HCT116 (cell line): ENCODE measurements at regions not wholly inside any gene's neighbourhood (a gene's known extent, or its start where the extent isn't known, plus 50 kb on each side); places are given as distances from the start of the nearest gene placed in this dataset.

Source experiments
- ATAC-seq: fragments of 200-7000 bp; cut with Tn5 transposase; 2 replicates; pipeline ENCODE4 v1.9.1; 2020; ENCODE audit warnings: mild to moderate bottlenecking, moderate library complexity
- BruUV-seq: library from RNA; stranded (reverse); fragments of 400-500 nt; replicated peaks from 2 replicates; lab custom pipeline; 2021; lab: Mats Ljungman, UMichigan
- CTCF ChIA-PET: fragments of 300-600 bp; sonication (Branson Sonifier 250); formaldehyde crosslinking; loops from one replicate; lab custom pipeline; 2021; ENCODE audit warnings: antibody characterized with exemption; lab: Charles Lee
- POLR2A ChIA-PET: fragments of 300-600, 350-600 bp; sonication (Branson Sonifier 250); formaldehyde crosslinking; loops from one replicate; lab custom pipeline; 2021; ENCODE audit warnings: antibody characterized with exemption; lab: Charles Lee
- RAD21 ChIA-PET, 2 experiments: fragments of 300-600 bp; sonication (Branson Sonifier 250); formaldehyde crosslinking; loops; one replicate each; lab custom pipeline; 2023; ENCODE audit warnings: low total read pairs in 2 of 2; ENCODE audit not compliant: uncharacterized antibody in 2 of 2, unreplicated experiment in 2 of 2, low non-redundant PET in 1 of 2; lab: Charles Lee
- DNase-seq: peaks from one replicate; pipeline ENCODE4 v3.0.0-alpha.2; 2010; ENCODE audit warnings: low read depth, low spot score
- H2AFZ ChIP-seq: fragments of 200-600 bp; shearing (Covaris generic), sonication (generic); 2 replicates; pipeline ENCODE4 v1.6.1; 2017; ENCODE audit warnings: low read depth, mixed run types, mixed read lengths, antibody characterized with exemption, low read length; ENCODE audit not compliant: poor library complexity, severe bottlenecking
- H3K27ac ChIP-seq: 2 replicates; pipeline ENCODE4 v1.5.1; 2012; ENCODE audit warnings: low read depth, low read length
- H3K27me3 ChIP-seq: fragments of 200-600 bp; sonication (generic); 2 replicates; pipeline ENCODE4 v1.6.1; 2016; ENCODE audit warnings: mixed run types, low read length, mixed read lengths; ENCODE audit not compliant: insufficient read depth
- H3K36me3 ChIP-seq, 2 experiments: fragments of 200-500 bp in 1 of 2; fragments of 200-600 bp in 1 of 2; sonication (Bioruptor generic) in 1 of 2; sonication (generic) in 1 of 2; 2 replicates each; pipeline versions ENCODE4 v1.5.1 to v1.6.1; 2014 to 2016; ENCODE audit warnings: low read length in 2 of 2, inconsistent platforms in 1 of 2, mixed read lengths in 1 of 2, mixed run types in 1 of 2; ENCODE audit not compliant: insufficient read depth in 2 of 2, control insufficient read depth in 1 of 2
- H3K4me1 ChIP-seq, 2 experiments: fragments of 200-600 bp in 1 of 2; sonication (generic) in 1 of 2; 2 replicates each; pipeline versions ENCODE4 v1.5.1 to v1.6.1; 2012 to 2017; ENCODE audit warnings: low read length in 2 of 2, inconsistent platforms in 1 of 2, mild to moderate bottlenecking in 1 of 2, mixed read lengths in 1 of 2, mixed run types in 1 of 2, moderate library complexity in 1 of 2; ENCODE audit not compliant: insufficient read depth in 2 of 2, control insufficient read depth in 1 of 2
- H3K4me2 ChIP-seq: fragments of 200-600 bp; sonication (generic); 2 replicates; pipeline ENCODE4 v1.6.1; 2017; ENCODE audit warnings: mixed run types, low read length, mixed read lengths
- H3K4me3 ChIP-seq, 2 experiments: fragments of 200-600 bp in 1 of 2; sonication (generic) in 1 of 2; replicated peaks in 1 of 2; 2 replicates each; pipeline ENCODE4 v1.5.1; 2011 to 2016; ENCODE audit warnings: low read length in 2 of 2, control low read depth in 1 of 2, low read depth in 1 of 2, mild to moderate bottlenecking in 1 of 2, mixed read lengths in 1 of 2, mixed run types in 1 of 2
- H3K79me2 ChIP-seq: fragments of 200-600 bp; sonication (generic); 2 replicates; pipeline ENCODE4 v1.6.1; 2017; ENCODE audit warnings: mild to moderate bottlenecking, mixed run types, low read length, moderate library complexity, mixed read lengths; ENCODE audit not compliant: insufficient read depth
- H3K9ac ChIP-seq: fragments of 200-600 bp; sonication (generic); 2 replicates; pipeline ENCODE4 v1.6.1; 2016; ENCODE audit warnings: low read length, mixed read lengths
- H3K9me2 ChIP-seq: fragments of 200-600 bp; sonication (generic), shearing (Covaris generic); 2 replicates; pipeline ENCODE4 v1.6.1; 2017; ENCODE audit warnings: mixed run types, mild to moderate bottlenecking, moderate library complexity; ENCODE audit not compliant: insufficient read depth
- H3K9me3 ChIP-seq, 2 experiments: fragments of 200-500 bp in 1 of 2; fragments of 200-600 bp in 1 of 2; sonication (Bioruptor generic) in 1 of 2; sonication (generic) in 1 of 2; 2 replicates each; pipeline ENCODE4 v1.6.1; 2014 to 2017; ENCODE audit warnings: low read length in 2 of 2, mixed read lengths in 2 of 2, inconsistent platforms in 1 of 2, low read depth in 1 of 2, mild to moderate bottlenecking in 1 of 2, mixed run types in 1 of 2, moderate library complexity in 1 of 2; ENCODE audit not compliant: control insufficient read depth in 1 of 2, insufficient read depth in 1 of 2
- H4K20me1 ChIP-seq: fragments of 200-600 bp; sonication (generic), shearing (Covaris generic); 2 replicates; pipeline ENCODE4 v1.6.1; 2017; ENCODE audit warnings: mixed run types, mild to moderate bottlenecking, moderate library complexity; ENCODE audit not compliant: insufficient read depth
- ATF3 ChIP-seq: IDR thresholded peaks from 2 replicates; pipeline ENCODE4 v1.6.1; 2012
- CBX3 ChIP-seq: IDR thresholded peaks from 2 replicates; pipeline ENCODE4 v1.6.1; 2012; ENCODE audit warnings: low read depth
- CEBPB ChIP-seq: IDR thresholded peaks from 2 replicates; pipeline ENCODE4 v1.6.1; 2012; ENCODE audit warnings: low read depth
- CTCF ChIP-seq, 3 experiments: fragments of 200-600 bp in 1 of 3; sonication (generic) in 1 of 3; IDR thresholded peaks in 2 of 3; conservative IDR thresholded peaks in 1 of 3; 2 replicates each; pipeline ENCODE4 v1.5.1; 2012 to 2017; ENCODE audit warnings: low read depth in 2 of 3, low read length in 2 of 3, antibody characterized with exemption in 1 of 3, borderline replicate concordance in 1 of 3, control low read depth in 1 of 3, mild to moderate bottlenecking in 1 of 3, mixed read lengths in 1 of 3, mixed run types in 1 of 3, moderate library complexity in 1 of 3; ENCODE audit not compliant: insufficient read depth in 1 of 3
- EGR1 ChIP-seq: IDR thresholded peaks from 2 replicates; pipeline ENCODE4 v1.6.1; 2012; ENCODE audit warnings: low read depth
- EZH2 ChIP-seq: fragments of 200-600 bp; sonication (generic); IDR thresholded peaks from 2 replicates; pipeline ENCODE4 v1.6.1; 2017; ENCODE audit warnings: antibody characterized with exemption, mixed run types
- FOSL1 ChIP-seq: IDR thresholded peaks from 2 replicates; pipeline ENCODE4 v1.6.1; 2012; ENCODE audit warnings: low read depth
- JUND ChIP-seq: IDR thresholded peaks from 2 replicates; pipeline ENCODE4 v1.6.1; 2012
- MAX ChIP-seq: IDR thresholded peaks from 2 replicates; pipeline ENCODE4 v1.6.1; 2012
- POLR2A ChIP-seq: IDR thresholded peaks from 2 replicates; pipeline ENCODE4 v1.7.0; 2011; ENCODE audit warnings: borderline replicate concordance; ENCODE audit not compliant: insufficient read depth, insufficient read length; ENCODE audit errors: extremely low read depth
- REST ChIP-seq: IDR thresholded peaks from 2 replicates; pipeline ENCODE4 v1.6.1; 2012; ENCODE audit warnings: low read depth
- SIN3A ChIP-seq: IDR thresholded peaks from 2 replicates; pipeline ENCODE4 v1.6.1; 2012; ENCODE audit warnings: low read depth
- SP1 ChIP-seq: IDR thresholded peaks from 2 replicates; pipeline ENCODE4 v1.6.1; 2012; ENCODE audit warnings: low read depth
- TCF7L2 ChIP-seq: IDR thresholded peaks from 2 replicates; pipeline ENCODE4 v1.7.0; 2011; ENCODE audit warnings: borderline replicate concordance, inconsistent platforms; ENCODE audit not compliant: insufficient read depth, insufficient read length; ENCODE audit errors: extremely low read depth
- YY1 ChIP-seq: IDR thresholded peaks from 2 replicates; pipeline ENCODE4 v1.6.1; 2011; ENCODE audit warnings: low read length, low read depth, moderate library complexity, mild to moderate bottlenecking; ENCODE audit not compliant: insufficient replicate concordance; ENCODE audit errors: extremely low read depth
- ZBTB33 ChIP-seq: IDR thresholded peaks from 2 replicates; pipeline ENCODE4 v1.6.1; 2011; ENCODE audit warnings: mild to moderate bottlenecking, low read length, moderate library complexity; ENCODE audit not compliant: insufficient replicate concordance; ENCODE audit errors: extremely low read depth
- ZFX ChIP-seq: fragments of 450-650 bp; IDR thresholded peaks from 2 replicates; pipeline ENCODE4 v1.6.1; 2017
- ZNF274 ChIP-seq: fragments of 200-500 bp; sonication (Bioruptor generic); IDR thresholded peaks from 2 replicates; pipeline ENCODE4 v1.6.1; 2014; ENCODE audit warnings: mild to moderate bottlenecking, low read depth, low read length, inconsistent platforms
- intact Hi-C: fragments of 100-400 bp; cut with micrococcal nuclease; formaldehyde crosslinking; loops from 2 replicates; pipeline ENCODE4 v1.10.0; 2022

- DNase-seq, result no peak
- ChIA-PET POLR2A (interaction anchor here (1.3 kb wide), 1 partner anchor 9 kb away, joined by 5 read pairs; no protein-coding TSS in a partner anchor), RAD21 (no interaction called here), CTCF (no interaction called here)
- BruUV-seq, result no TSS peak
- Histone ChIP-seq H3K4me1 (no peaks in the 10 kb centered on the region), H3K9me3 (no peaks in the 10 kb centered on the region), H3K27ac (no peak overlapping the region), H3K4me2 (no peak overlapping the region), H3K4me3 (no peak overlapping the region), H2AFZ (peak overlapping the region; percentile 91), H3K27me3 (no peaks in the 10 kb centered on the region), H4K20me1 (no peaks in the 10 kb centered on the region), H3K79me2 (no peaks in the 10 kb centered on the region), H3K9me2 (no peaks in the 10 kb centered on the region), H3K9ac (no peak overlapping the region), H3K36me3 (no peaks in the 10 kb centered on the region)
- TF ChIP-seq JUND (no peak), YY1 (no peak), SP1 (no peak), ZBTB33 (no peak), POLR2A (no peak), MAX (no peak), CBX3 (no peak), ZFX (no peak), ATF3 (no peak), CEBPB (no peak), TCF7L2 (no peak), REST (no peak), FOSL1 (no peak), CTCF (IDR thresholded peaks at IDR 0.05 in 2 of 3, conservative IDR thresholded peaks at IDR 0.05 in 1 of 3; ENCODE audit: borderline replicate concordance in 1 of 3, insufficient read depth in 1 of 3, low read depth in 2 of 3, low read length in 2 of 3) (no peak), SIN3A (no peak), EGR1 (no peak), EZH2 (no peak), ZNF274 (no peak)
- intact Hi-C loops, result no loop called here
- ATAC-seq, result no peak
Measured at GRCh38 chr10:22832851-22833250, 95.0 kb upstream of the ARMC3 start.
